ENCODE measurements at regions not wholly inside any gene's neighbourhood (a gene's known extent, or its start where the extent isn't known, plus 50 kb on each side); places are given as distances from the start of the nearest gene placed in this dataset.

DNA sequence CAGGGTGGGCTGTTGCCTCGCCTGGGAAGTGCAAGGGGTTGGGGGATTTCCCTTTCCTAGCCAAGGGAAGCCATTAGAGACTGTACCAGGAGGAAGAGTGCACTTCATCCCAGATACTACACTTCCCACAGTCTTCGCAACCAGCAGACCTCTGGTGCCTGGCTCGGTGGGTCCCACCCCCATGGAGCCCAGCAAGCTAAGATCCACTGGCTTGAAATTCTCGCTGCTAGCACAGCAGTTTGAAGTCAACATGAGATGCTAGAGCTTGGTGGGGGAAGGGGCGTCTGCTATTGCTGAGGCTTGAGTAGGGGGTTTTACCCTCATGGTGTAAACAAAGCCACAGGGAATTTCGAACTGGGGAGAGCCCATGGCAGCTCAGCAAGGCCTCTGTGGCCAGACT, 586.4 kb downstream of the HTR1A start:
- Histone ChIP-seq H3K27ac (ENCODE audit: extremely low read depth, low read depth, low read length) (no peak overlapping the region), H3K4me1 (replicated peaks in 1 of 2; ENCODE audit: control insufficient read depth in 2 of 2, insufficient read depth in 2 of 2, low read length in 2 of 2) (no peaks in the 10 kb centered on the region), H3K9ac (ENCODE audit: insufficient read depth in 1 of 2, low read depth in 2 of 2, low read length in 2 of 2) (no peak overlapping the region), H3K9me3 (replicated peaks; ENCODE audit: control insufficient read depth, insufficient read depth, low read depth, low read length) (no peaks in the 10 kb centered on the region), H3K9me1 (ENCODE audit: control insufficient read depth, insufficient read depth, low read length) (no peaks in the 10 kb centered on the region), H2AFZ (ENCODE audit: low read depth, low read length) (no peak overlapping the region), H3K4me3 (no peak overlapping the region), H3K27me3 (ENCODE audit: control insufficient read depth in 2 of 2, insufficient read depth in 2 of 2, low read length in 2 of 2) (no peaks in the 10 kb centered on the region), H4K20me1 (replicated peaks; ENCODE audit: control insufficient read depth, insufficient read depth, low read length) (no peaks in the 10 kb centered on the region), H3K4me2 (ENCODE audit: insufficient read depth, low read length) (no peak overlapping the region), H3K36me3 (ENCODE audit: control insufficient read depth, insufficient read depth, low read length) (no peaks in the 10 kb centered on the region), H3K79me2 (ENCODE audit: control insufficient read depth, insufficient read depth, low read length) (no peaks in the 10 kb centered on the region)
- intact Hi-C loops (cut with micrococcal nuclease) (no loop called here), in situ Hi-C loops (cut with MboI) (no loop called here)
- BruUV-seq (replicated peaks): no TSS peak
- 3% methylated on average over 5 of the region's 6 CpGs for WGBS (ENCODE audit: insufficient coverage, low coverage, missing lambda C conversion rate)
- FAIRE-seq (no peak), ATAC-seq (no peak), DNase-seq (ENCODE audit: extremely low read depth in 1 of 4, low spot score in 3 of 4) (no peak)
- no peak for TF ChIP-seq LEF1 (IDR thresholded peaks at IDR 0.05)
- TF ChIP-seq FOS (IDR thresholded peaks at IDR 0.05; ENCODE audit: extremely low read depth, insufficient read length): no peak
- no peak for TF ChIP-seq HCFC1 (IDR thresholded peaks at IDR 0.05; ENCODE audit: low read depth, low read length)
- no peak for TF ChIP-seq ZSCAN29 (IDR thresholded peaks at IDR 0.05)
- no peak for TF ChIP-seq KDM4B (IDR thresholded peaks at IDR 0.05; ENCODE audit: borderline replicate concordance in 2 of 2, low read depth in 1 of 2)
- TF ChIP-seq FOXM1 (IDR thresholded peaks at IDR 0.05; ENCODE audit: low read depth): no peak
- no peak for TF ChIP-seq FOXM1 (CRISPR knock-in tag; IDR thresholded peaks at IDR 0.05; ENCODE audit: low read depth)
- TF ChIP-seq ZNF696 (CRISPR knock-in tag; conservative IDR thresholded peaks at IDR 0.05): no peak
- TF ChIP-seq MAZ (CRISPR knock-in tag; conservative IDR thresholded peaks at IDR 0.05 in 1 of 2, IDR thresholded peaks at IDR 0.05 in 1 of 2): no peak
- TF ChIP-seq HDAC2 (IDR thresholded peaks at IDR 0.05): no peak
- TF ChIP-seq CC2D1A (IDR thresholded peaks at IDR 0.05): no peak
- TF ChIP-seq ARID1B (IDR thresholded peaks at IDR 0.05): no peak
- TF ChIP-seq ZNF57 (CRISPR knock-in tag; IDR thresholded peaks at IDR 0.05): no peak
- TF ChIP-seq HNRNPH1 (optimal IDR thresholded peaks at IDR 0.05; ENCODE audit: low read depth, low read length): no peak
- TF ChIP-seq ZZZ3 (IDR thresholded peaks at IDR 0.05): no peak
- TF ChIP-seq GABPB2 (CRISPR knock-in tag; conservative IDR thresholded peaks at IDR 0.05): no peak
- no peak for TF ChIP-seq BDP1 (IDR thresholded peaks at IDR 0.05; ENCODE audit: insufficient read depth, insufficient read length)
- TF ChIP-seq GABPA (tag; conservative IDR thresholded peaks at IDR 0.05; ENCODE audit: low read depth): no peak
- TF ChIP-seq ELF2 (CRISPR knock-in tag; IDR thresholded peaks at IDR 0.05): no peak
- CTCF ChIA-PET (ENCODE audit: low intra/inter-chr PET ratio): no interaction called here
- POLR2A ChIA-PET: no interaction called here

Data from K562 (cell line).